ENCODE measurements at regions not wholly inside any gene's neighbourhood (a gene's known extent, or its start where the extent isn't known, plus 50 kb on each side); places are given as distances from the start of the nearest gene placed in this dataset.

DNA sequence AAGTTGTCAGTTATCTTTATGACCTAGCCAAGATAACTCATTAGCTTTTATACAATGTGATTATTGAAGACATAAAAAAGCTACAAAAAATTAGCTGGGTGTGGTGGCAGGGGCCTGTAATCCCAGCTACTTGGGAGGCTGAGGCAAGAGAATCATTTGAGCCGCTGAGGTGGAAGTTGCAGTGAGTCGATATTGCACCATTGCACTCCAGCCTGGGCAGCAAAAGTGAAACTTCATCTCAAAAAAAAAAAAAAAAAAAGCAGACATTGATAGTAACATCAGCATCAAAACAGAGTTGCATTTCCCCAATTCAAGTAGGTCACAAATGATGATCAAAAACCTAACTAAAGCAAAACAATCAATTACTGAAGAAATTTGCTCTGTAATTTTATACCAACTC lies 191.4 kb downstream of the PTGER3 start:
- TF ChIP-seq, protein P1, sequence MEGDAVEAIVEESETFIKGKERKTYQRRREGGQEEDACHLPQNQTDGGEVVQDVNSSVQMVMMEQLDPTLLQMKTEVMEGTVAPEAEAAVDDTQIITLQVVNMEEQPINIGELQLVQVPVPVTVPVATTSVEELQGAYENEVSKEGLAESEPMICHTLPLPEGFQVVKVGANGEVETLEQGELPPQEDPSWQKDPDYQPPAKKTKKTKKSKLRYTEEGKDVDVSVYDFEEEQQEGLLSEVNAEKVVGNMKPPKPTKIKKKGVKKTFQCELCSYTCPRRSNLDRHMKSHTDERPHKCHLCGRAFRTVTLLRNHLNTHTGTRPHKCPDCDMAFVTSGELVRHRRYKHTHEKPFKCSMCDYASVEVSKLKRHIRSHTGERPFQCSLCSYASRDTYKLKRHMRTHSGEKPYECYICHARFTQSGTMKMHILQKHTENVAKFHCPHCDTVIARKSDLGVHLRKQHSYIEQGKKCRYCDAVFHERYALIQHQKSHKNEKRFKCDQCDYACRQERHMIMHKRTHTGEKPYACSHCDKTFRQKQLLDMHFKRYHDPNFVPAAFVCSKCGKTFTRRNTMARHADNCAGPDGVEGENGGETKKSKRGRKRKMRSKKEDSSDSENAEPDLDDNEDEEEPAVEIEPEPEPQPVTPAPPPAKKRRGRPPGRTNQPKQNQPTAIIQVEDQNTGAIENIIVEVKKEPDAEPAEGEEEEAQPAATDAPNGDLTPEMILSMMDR (conservative IDR thresholded peaks at IDR 0.05; ENCODE audit: low read length), result no peak
- TF ChIP-seq EZH2phosphoT487 (IDR thresholded peaks at IDR 0.05; ENCODE audit: borderline replicate concordance), result no peak
